ENCODE measurements at regions not wholly inside any gene's neighbourhood (a gene's known extent, or its start where the extent isn't known, plus 50 kb on each side); places are given as distances from the start of the nearest gene placed in this dataset.

GRCh38 chr15:79513940-79514339 is 81.8 kb downstream of the MINAR1 start:
- no peak overlapping the region for H3K4me3 ChIP-seq
- TF ChIP-seq, protein P1, sequence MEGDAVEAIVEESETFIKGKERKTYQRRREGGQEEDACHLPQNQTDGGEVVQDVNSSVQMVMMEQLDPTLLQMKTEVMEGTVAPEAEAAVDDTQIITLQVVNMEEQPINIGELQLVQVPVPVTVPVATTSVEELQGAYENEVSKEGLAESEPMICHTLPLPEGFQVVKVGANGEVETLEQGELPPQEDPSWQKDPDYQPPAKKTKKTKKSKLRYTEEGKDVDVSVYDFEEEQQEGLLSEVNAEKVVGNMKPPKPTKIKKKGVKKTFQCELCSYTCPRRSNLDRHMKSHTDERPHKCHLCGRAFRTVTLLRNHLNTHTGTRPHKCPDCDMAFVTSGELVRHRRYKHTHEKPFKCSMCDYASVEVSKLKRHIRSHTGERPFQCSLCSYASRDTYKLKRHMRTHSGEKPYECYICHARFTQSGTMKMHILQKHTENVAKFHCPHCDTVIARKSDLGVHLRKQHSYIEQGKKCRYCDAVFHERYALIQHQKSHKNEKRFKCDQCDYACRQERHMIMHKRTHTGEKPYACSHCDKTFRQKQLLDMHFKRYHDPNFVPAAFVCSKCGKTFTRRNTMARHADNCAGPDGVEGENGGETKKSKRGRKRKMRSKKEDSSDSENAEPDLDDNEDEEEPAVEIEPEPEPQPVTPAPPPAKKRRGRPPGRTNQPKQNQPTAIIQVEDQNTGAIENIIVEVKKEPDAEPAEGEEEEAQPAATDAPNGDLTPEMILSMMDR (IDR thresholded peaks at IDR 0.05) = no peak
- TF ChIP-seq EP300 (IDR thresholded peaks at IDR 0.05) (no peak), POLR2A (IDR thresholded peaks at IDR 0.05) (no peak)
- H3K4me1 ChIP-seq (ENCODE audit: insufficient read depth) = no peaks in the 10 kb centered on the region
- no peaks in the 10 kb centered on the region for H3K27me3 ChIP-seq
- 86 to 93% (median 90%) methylated on average over 5 of the region's 5 CpGs for WGBS, 3 donors
- no peak for DNase-seq
- intact Hi-C loops (cut with DNase I) = no loop called here
- no peaks in the 10 kb centered on the region for H3K9me3 ChIP-seq
- no peaks in the 10 kb centered on the region for H3K36me3 ChIP-seq
- H3K27ac ChIP-seq = no peak overlapping the region

- DNase-seq = no peak
- no peaks in the 10 kb centered on the region for H3K4me1 ChIP-seq (ENCODE audit: insufficient read depth)
- no peaks in the 10 kb centered on the region for H3K9me3 ChIP-seq
- no peaks in the 10 kb centered on the region for H3K27me3 ChIP-seq
- no peak overlapping the region for H3K27ac ChIP-seq
- no peak overlapping the region for H3K4me3 ChIP-seq
- intact Hi-C loops (cut with DNase I) = no loop called here
- 77 to 80% (median 79%) methylated on average over 7 of the region's 7 CpGs for WGBS, 3 donors
- no peaks in the 10 kb centered on the region for H3K36me3 ChIP-seq
- TF ChIP-seq POLR2A (IDR thresholded peaks at IDR 0.05) = no peak
- TF ChIP-seq, protein P1 (IDR thresholded peaks at IDR 0.05) = no peak
- TF ChIP-seq EP300 (IDR thresholded peaks at IDR 0.05) = no peak
Observed at GRCh38 chr15:79515300-79516027, 83.3 kb downstream of the MINAR1 start.

DNA sequence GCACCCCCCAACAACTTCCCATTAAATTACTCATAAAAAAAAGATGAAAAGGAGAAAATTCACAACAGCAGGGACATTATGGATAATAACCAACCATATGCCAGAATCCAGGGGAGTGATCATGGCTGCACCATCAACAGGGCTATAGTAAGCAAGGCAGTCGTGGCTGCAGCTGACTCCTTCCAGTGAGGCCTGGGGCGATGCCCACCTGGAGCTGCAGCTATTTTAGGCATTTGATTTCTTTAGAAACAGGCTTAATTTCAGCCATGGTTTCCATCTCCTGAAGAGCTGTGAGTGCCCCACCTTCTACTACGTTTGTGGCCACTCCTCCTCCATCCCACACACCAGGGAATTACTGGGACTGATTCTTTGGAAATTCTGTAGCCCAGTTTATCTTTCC is 84.0 kb downstream of the MINAR1 start:
- intact Hi-C loops (cut with DNase I) = no loop called here
- H3K9me3 ChIP-seq = no peaks in the 10 kb centered on the region
- no peaks in the 10 kb centered on the region for H3K27me3 ChIP-seq
- H3K4me3 ChIP-seq = no peak overlapping the region
- no peak for TF ChIP-seq EP300 (IDR thresholded peaks at IDR 0.05)
- no peak for TF ChIP-seq POLR2A (IDR thresholded peaks at IDR 0.05)
- TF ChIP-seq, protein P1 (IDR thresholded peaks at IDR 0.05) = no peak
- H3K36me3 ChIP-seq = no peaks in the 10 kb centered on the region
- H3K4me1 ChIP-seq (ENCODE audit: insufficient read depth) = no peaks in the 10 kb centered on the region
- 35 to 52% (median 47%) methylated on average over 3 of the region's 3 CpGs for WGBS, 3 donors
- no peak overlapping the region for H3K27ac ChIP-seq
- DNase-seq = no peak

GRCh38 chr15:79516646-79517045 is 84.5 kb downstream of the MINAR1 start:
- Histone ChIP-seq H3K9me3 (no peaks in the 10 kb centered on the region), H3K27ac (no peak overlapping the region), H3K4me1 (ENCODE audit: insufficient read depth) (no peaks in the 10 kb centered on the region), H3K36me3 (no peaks in the 10 kb centered on the region), H3K27me3 (no peaks in the 10 kb centered on the region), H3K4me3 (no peak overlapping the region)
- WGBS, 3 donors = 56 to 82% (median 71%) methylated on average over 3 of the region's 3 CpGs
- intact Hi-C loops (cut with DNase I) = no loop called here
- DNase-seq = no peak
- TF ChIP-seq POLR2A (IDR thresholded peaks at IDR 0.05) (no peak), EP300 (IDR thresholded peaks at IDR 0.05) (no peak)
- TF ChIP-seq, protein P1 (IDR thresholded peaks at IDR 0.05) = no peak
